ENCODE measurements at regions not wholly inside any gene's neighbourhood (a gene's known extent, or its start where the extent isn't known, plus 50 kb on each side); places are given as distances from the start of the nearest gene placed in this dataset.
"Not testable (repeated sequence)": the region's sequence is repeated elsewhere in the genome, so short reads cannot be mapped to it uniquely, and the experiment has no call there.

DNA sequence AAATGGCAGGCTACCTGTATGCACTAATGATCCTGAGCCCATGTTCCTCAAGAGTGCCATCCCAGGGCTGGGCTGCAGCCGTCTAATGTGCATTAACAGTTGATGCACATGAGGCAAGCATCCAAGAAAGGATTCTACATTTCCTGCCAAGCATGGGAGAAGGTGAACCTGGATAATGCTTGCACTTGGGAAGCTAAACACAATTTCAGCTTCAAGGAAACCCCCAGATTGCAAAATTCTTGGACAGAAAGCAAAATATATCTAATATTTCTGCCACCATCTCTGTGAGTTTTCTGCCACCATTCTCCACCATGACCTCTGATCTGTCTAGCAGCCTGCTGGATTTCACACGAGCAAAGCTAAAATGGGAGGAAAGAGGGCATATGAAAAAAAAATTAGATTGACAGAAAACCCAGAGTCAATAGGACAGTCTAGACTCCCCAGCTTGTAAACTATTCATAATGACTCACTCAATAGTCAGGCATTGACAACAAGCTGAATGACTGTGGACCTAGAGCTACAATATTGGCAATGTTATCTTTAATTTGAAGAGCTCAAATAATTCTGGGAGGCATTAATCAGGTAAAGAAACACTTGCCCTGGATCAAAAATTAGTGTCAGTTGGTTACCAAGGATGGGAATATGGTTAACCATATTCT lies 91.9 kb upstream of the BCL2L14 start:
- no peak for DNase-seq (ENCODE audit: low read depth in 4 of 4, low spot score in 1 of 4)

DNA sequence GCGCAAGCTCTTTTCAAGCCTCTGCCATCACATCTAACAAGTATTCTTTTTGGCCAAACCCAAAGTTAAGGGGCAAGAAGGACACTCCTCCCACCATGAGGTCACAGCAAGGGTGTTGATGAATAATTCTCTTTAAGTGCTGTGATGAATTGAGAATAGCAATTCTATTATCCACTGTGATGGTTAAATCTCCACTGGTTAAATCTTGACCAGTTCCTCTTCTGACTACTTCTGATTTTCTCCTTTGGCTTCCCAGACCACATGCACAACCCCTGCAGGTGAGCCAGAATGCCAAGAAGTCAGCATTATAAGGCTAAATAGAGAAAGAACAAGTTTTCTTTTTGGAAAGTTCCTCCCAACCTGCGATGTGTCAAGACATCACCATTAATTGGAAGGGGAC lies 90.6 kb upstream of the BCL2L14 start:
- DNase-seq (ENCODE audit: low read depth in 4 of 4, low spot score in 1 of 4): no peak

DNA sequence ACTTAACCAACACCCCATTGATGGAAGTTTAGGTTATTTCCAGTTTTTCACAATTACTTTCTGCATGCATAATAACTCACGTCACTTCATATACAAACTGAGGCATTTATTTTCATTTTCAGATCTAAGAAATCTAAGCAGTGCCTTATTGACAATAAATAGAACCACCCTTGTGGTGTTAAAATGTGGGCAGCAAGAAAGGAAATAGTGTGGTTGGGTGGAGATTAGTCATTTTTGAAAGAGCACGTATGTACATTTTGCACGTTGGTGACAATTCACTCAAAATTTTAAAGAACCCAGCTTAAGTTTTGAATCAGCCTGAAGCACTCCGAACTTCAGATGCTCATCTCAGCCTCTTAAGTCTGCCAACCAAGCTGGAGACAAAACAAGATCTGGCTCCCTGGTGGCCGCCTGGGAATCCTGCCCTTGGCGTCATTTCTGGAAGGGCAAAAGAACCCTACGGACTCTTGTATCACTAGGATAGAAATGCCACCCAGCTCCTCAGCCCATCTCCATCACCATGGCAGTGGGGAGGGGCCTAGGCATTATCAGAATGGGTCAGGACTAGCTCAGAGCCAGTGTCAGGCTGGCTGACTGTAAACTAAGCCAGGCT lies 89.5 kb upstream of the BCL2L14 start:
- DNase-seq (ENCODE audit: low read depth in 4 of 4, low spot score in 1 of 4): peak in 2 of 4 experiments; percentile 15 to 30

DNA sequence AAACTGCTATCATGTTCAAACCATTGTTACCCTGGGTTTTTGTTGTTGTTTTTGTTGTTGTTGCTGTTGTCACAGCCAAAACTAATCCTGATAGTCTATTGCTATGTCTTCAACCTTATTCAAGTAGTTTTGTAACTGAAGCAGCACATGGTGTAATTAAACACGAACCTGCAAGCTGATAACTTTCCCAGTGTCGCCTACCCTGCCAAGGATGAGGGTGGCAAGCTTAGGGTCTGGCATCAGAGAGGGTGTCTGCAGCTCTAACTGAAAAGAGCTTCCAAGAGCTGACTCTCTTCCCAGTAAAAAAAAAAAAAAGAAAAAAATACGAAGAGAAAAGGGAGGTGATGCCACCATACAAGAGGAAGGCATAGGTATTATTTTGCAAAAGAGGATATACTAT lies 86.3 kb upstream of the BCL2L14 start:
- no peak for DNase-seq (ENCODE audit: low read depth in 4 of 4, low spot score in 1 of 4)

DNA sequence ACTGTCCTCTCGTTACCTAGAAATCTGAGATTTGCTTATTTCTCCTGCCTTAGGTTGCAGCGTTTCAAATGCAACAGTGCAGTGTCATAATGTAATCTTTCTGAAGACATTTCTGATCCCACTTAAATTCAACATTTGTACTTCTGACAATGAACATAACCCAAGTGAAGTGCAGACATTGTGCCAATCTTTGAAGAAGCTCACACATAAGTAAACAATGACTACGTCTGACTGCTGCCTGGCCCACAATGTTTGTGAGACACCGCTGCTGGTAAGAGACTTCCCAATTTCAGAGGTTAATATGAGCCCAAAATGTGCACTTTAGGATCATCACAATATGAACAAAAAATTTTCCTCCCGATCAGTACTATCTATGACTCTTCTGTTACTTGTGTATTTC lies 84.6 kb upstream of the BCL2L14 start:
- DNase-seq (ENCODE audit: low read depth in 4 of 4, low spot score in 1 of 4): no peak

DNA sequence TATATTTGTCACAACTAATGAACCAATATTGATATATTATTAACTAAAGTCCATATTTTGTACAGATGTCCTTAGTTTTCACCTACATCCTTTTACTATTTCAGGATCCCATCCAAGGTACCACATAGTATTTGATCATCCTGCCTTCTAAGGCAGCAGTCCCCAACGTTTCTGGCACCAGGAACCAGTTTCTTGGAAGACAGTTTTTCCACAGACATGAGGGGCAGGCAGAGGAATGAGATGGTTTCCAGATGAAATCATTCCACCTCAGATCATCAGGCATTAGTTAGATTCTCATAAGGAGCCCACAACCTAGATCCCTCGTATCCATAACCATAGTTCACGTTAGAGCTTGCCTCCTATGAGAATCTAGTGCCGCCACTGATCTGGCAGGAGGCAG lies 82.8 kb upstream of the BCL2L14 start:
- DNase-seq (ENCODE audit: low read depth in 4 of 4, low spot score in 1 of 4): no peak

DNA sequence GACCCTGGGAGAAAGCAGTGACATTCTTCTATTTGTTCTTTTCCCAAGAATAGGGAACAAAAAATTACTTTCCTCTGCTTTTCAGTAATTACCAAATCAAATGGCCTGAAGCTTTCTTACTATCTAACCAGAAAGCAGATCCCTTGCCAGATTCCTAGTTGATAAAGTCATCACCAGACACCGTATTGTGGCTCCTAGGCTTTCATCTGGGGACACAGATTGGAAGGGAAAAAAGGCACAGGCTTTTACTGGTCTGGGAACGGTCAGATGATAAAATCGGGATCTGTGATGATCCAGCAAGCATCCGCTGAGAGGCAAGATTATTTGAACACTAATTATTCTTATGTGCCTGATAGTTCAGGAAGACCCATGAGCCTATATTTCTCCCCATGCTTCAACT lies 79.1 kb upstream of the BCL2L14 start:
- no peak for DNase-seq (ENCODE audit: low read depth in 4 of 4, low spot score in 1 of 4)

DNA sequence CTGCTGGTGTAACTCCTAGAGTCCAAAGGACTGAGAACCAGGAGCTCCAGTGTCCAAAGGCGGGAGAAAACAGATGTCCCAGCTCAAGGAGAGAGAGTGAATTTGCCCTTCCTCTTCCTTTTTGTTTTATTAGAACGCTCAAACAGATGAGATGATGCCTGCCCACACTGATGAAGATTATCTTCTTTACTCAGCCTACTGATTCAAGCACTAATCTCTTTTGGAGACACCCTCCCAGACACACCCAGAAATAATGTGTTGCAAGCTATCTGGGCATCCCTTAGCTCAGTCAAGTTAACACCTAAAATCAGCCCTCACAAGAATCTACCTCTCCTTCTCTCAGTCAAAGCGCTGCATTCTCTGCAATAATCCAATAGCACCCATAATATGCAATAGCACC lies 78.2 kb upstream of the BCL2L14 start:
- no peak for DNase-seq (ENCODE audit: low read depth in 4 of 4, low spot score in 1 of 4)

DNA sequence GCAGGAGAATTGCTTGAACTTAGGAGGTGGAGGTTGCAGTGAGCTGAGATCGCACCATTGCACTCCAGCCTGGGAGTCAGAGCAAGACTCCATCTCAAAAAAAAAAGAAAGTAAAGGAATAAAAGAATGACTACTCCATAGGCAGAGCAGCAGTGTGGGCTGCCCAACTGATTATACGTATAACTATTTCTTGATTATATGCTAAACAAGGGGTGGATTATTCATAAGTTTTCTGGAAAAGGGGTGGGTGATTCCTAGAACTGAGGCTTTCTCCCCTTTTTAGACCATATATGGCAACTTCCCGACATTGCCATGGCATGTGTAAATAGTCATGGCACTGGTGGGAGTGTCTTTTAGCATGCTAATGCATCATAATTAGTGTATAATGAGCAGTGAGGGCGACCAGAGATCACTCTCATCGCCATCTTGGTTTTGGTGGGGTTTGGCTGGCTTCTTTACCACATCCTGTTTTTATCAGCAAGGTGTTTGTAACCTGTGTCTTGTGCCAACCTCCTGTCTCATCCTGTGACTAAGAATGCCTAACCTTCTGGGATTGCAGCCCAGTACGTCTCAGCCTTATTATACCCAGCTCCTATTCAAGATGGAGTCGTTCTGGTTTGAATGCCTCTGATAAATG lies 72.3 kb upstream of the BCL2L14 start:
- not testable (repeated sequence) for DNase-seq (ENCODE audit: low read depth in 4 of 4, low spot score in 1 of 4)

DNA sequence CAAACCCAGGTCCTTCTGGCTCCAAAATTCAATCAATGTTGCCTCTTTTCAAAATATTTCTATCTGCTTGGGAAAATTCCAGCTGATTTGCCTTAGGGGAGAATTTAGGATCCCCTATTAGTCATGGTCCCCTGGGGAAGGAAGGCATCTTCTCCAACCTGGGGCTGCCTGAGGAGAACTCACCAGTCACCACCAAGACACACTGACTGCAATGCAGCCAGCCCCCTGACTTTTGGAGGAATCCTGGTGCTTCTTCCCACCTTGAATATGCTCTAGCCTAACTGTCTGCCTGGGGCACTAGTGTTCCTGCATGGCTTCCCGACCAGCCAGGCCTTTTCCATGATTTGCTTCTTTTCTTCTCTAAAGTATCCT lies 71.8 kb upstream of the BCL2L14 start:
- DNase-seq (ENCODE audit: low read depth in 4 of 4, low spot score in 1 of 4): no peak

DNA sequence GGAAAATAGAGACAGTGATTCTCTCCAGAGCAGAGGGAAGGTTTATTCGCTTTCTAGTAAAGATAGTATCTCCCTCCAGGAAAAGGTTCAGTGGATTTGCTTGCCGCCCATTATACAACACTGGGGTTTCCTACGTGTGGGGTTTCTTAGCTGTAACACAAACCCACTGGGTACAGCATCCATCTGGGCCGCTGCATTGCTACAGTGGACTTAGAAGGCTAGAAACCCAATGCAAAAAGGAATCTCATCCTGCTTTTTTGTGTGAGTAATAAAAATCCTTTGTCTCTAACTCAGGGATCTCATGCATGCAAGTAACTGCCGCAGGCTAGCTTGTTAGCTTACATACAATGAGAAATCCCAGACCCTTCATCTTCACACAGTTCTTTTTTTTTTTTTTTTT lies 67.1 kb upstream of the BCL2L14 start:
- no peak for DNase-seq (ENCODE audit: low read depth in 4 of 4, low spot score in 1 of 4)

DNA sequence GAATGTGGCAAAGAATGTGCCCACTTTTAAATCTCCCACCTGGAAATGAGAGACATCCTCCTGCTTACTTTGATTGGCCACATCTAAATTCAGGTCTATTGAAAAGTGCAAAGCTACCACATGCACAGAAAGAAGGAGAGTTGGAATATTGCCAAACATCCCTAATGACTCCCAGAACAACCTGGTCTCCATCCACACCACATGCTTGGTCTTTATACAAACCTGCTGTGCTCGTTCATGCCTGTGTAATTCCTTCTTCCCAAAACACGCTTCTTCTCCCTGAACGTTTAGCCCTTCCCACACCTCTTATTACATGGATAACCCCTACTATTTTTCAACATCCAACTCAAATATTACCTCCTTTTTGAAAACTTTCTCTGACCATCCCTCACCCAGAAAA lies 66.2 kb upstream of the BCL2L14 start:
- no peak for DNase-seq (ENCODE audit: low read depth in 4 of 4, low spot score in 1 of 4)

DNA sequence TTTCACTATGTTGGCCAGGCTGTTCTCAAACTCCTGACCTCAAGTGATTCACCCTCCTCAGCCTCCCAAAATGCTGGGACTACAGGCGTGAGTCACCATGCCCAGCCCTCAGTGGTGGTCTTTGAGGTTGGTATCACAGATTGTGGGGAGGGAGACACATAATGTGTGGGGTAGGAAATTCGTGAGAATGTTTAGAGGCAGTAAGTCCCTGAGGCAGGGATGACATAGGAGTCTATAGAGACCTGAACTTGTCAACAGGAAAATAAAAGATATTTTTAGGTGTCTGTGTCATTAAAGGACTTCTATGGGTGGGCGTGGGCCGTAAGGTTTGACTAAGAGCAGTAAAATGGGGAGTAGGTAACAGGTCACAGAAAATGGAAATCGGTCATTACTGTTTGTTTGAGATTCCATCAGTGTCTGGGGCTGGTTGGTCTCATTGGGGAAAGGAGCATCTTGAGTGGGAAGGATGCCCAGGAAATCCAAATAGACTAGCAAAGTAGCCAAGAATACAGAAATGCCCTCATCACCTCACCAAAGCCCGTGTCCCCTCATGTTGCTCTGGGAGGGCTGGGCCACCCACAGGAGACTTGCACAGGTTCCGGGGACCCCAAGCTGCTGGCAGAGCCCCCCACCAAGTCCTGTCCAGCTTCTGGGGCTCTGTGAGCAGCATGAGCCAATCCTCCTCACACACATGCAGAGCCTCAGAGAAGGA lies 63.6 kb upstream of the BCL2L14 start:
- peak in 1 of 4 experiments; percentile 77 for DNase-seq (ENCODE audit: low read depth in 4 of 4, low spot score in 1 of 4)

DNA sequence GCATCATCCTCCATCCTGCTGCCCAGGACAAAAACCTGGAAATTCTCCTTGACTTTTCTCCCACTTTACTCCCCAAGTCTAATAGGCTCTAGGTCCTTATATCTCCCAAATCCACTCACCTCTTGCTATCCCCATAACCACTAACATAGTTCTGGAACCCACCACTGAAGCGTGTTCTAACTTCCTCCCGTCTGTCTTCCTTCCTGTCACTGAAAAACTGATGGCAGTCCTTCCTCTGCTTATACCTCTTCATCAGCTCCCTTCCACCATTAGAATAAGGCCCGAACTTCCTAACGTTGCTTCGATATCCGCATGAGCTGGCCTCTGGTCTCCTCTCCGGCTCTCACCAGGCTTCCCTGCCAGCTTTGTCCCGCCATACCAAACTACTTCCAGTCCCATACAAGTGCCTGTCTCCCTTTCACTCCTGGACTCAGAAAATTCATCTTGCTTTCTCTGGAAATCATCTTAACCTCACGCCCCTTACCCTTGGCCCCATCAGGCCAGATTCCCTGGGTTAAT lies 63.0 kb upstream of the BCL2L14 start:
- DNase-seq (ENCODE audit: low read depth in 4 of 4, low spot score in 1 of 4): no peak

DNA sequence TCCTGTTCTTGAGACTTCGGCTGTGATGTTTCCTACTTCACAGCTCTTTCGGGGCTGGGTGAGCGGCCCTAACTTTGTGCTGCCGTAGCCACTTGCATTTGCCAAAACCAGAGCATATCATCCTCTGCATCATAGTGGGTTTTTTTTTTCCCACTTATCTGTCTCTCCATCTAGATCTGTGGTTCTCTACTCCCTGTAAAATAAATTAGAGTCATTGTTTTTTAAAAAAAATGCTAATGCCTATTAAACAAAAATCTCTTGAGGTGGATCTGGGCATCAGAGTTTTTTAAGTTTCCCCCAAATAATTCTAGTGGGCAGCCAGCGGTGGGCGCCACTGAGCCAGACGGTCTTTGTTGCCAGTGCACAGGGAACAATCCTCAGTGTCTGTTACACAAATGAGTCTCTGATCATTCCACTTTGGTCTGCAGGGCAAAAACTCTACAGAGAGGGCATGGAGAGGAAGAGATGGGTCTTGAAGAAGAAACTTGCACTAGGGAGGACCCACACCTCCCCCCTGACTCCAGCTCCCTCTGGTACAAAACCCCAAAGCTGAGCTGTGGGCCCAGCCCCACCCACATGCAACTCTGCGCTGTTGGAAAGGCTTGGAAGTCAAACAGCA lies 62.4 kb upstream of the BCL2L14 start:
- DNase-seq (ENCODE audit: low read depth in 4 of 4, low spot score in 1 of 4): no peak

DNA sequence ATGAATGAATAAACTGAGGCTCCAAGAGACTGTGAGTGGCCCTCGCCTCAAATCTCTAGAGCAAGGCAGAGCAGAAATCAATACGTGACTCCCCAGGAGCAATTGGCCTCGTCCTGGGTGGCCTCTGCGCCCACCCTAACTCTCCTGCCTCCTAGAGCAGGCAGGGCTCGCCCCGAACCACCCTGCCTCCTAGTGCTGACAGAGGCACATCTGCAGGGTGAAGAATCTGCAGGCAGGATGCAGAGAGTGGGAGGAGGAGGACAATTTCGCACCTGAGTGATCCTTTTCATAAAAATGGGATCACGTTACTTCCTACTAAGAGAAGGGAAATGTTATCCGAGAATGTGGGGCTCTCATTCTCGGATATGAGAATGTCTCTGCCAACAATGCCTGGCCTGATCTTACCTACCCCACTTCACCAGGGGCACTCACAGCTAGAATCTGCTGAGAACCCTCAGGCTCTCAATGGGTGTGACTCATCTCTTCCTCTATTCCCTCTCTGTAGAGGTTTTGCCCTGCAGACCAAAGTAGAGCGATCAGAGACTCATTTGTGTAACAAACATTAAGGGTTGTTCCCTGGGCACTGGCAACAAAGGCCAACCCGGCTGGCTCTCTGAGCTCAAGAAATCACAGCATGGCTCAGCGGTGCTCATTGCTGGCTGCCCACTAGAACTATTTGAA lies 61.7 kb upstream of the BCL2L14 start:
- no peak for DNase-seq (ENCODE audit: low read depth in 4 of 4, low spot score in 1 of 4)

DNA sequence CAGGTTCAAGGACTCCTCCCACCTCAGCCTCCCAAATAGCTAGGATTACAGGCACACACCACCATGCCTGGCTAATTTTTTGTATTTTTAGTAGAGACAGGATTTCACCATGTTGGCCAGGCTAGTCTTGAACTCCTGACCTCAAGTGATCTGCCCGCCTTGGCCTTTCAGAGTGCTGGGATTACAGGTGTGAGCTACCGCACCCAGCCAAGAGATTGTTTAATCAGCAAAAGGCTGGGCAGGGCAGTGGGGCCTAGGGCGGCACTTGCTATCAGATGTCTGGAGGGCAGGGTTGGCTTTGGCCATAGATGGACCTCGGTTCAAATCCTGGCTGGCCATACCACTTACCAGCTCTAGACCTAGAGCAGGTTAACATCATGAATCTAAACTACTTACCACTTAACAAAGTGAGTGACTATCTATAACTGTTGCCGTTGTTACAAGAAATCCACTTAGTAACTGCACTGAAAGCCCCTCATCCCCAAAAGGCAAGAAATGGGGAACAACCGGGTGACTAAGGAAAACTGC lies 60.9 kb upstream of the BCL2L14 start:
- DNase-seq (ENCODE audit: low read depth in 4 of 4, low spot score in 1 of 4): not testable (repeated sequence)

DNA sequence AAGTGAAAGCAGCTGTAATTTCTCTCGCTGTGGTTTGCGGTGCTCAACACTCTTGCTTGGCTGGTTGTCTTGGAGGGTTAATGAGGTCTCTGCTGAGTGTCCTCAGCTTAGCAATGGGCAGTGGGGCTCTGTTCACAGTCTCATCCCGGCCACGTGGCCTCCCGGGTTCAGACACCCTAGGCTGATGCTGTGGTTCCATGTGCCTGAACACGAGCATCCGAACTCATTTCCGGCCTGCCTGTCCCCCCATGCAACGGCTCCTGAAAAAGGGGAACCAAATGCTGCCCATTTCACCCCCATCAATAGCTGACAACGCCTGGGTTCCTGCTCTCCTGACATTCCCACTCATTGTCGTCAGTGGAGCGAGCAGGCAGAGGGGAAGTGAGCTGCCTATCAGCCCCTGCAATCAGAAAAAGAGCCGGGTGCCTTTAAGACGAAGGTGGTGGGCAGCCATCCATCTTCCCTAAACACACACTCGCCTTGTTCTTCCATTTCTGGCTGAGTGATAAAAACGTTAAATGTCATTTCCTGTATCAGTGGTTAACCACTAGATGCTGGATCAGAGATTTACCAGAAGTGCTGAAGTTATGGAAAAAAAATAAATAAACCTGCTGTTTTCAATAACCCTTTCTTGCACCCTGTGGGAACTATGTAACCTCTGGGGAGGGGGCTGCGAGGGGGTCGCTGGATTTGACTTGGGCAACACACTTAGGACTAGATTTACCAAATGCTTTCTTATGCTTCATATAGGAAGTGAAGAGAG lies 60.3 kb upstream of the BCL2L14 start:
- peak in 1 of 4 experiments; percentile 65 for DNase-seq (ENCODE audit: low read depth in 4 of 4, low spot score in 1 of 4)

DNA sequence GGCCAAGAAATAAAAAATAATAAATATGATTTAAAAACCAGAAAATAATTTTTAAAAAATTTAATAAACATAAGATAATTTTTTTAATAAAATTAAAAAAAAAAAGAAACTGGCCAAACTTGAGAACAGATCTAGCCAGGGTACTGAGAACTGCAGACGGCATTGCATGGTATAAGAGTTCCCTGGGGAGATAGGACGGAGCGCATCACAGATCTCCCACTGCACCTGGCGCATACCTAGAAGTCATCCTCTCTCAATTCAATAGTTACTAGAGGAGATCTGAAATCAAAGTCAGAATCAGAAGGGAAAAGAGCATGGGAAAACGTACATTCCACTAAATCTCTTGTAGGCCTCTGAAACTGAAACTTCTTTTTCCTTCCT lies 58.9 kb upstream of the BCL2L14 start:
- no peak for DNase-seq (ENCODE audit: low read depth in 4 of 4, low spot score in 1 of 4)
